ENCODE measurements at regions not wholly inside any gene's neighbourhood (a gene's known extent, or its start where the extent isn't known, plus 50 kb on each side); places are given as distances from the start of the nearest gene placed in this dataset.

- TF ChIP-seq CTCF (IDR thresholded peaks at IDR 0.05) (no peak), EP300 (IDR thresholded peaks at IDR 0.05) (no peak)
These were observed 568.8 kb upstream of the C16orf82 start for GRCh38 chr16:26497896-26498295.

All from upper lobe of left lung (tissue), 4 donors.